IPS DF 6.9 (cell line): ENCODE measurements at regions not wholly inside any gene's neighbourhood (a gene's known extent, or its start where the extent isn't known, plus 50 kb on each side); places are given as distances from the start of the nearest gene placed in this dataset.

Experiments used
- DNase-seq: peaks from one replicate; pipeline ENCODE4 v3.0.0-alpha.2; 2013; ENCODE audit warnings: low read depth, low spot score
- H3K27ac ChIP-seq: one replicate; pipeline ENCODE4 v1.5.1; 2013; ENCODE audit warnings: low read length, control low read depth
- H3K27me3 ChIP-seq: 2 replicates; pipeline ENCODE4 v1.6.1; 2013; ENCODE audit warnings: mild to moderate bottlenecking, low read length; ENCODE audit not compliant: control insufficient read depth, insufficient read depth
- H3K36me3 ChIP-seq: 2 replicates; pipeline ENCODE4 v1.6.1; 2013; ENCODE audit warnings: low read length; ENCODE audit not compliant: control insufficient read depth, insufficient read depth
- H3K4me1 ChIP-seq: 2 replicates; pipeline ENCODE4 v1.6.1; 2013; ENCODE audit warnings: low read length; ENCODE audit not compliant: control insufficient read depth, insufficient read depth
- H3K4me3 ChIP-seq: 2 replicates; pipeline ENCODE4 v1.5.1; 2013; ENCODE audit warnings: mild to moderate bottlenecking, low read length
- H3K9me3 ChIP-seq: 2 replicates; pipeline ENCODE4 v1.6.1; 2013; ENCODE audit warnings: low read length, inconsistent platforms; ENCODE audit not compliant: control insufficient read depth, insufficient read depth
- WGBS: extraction: QIAGEN DNeasy Blood & Tissue Kit; methylation state at CpG from one replicate; pipeline ENCODE4 v1.1.7; 2013; ENCODE audit warnings: mixed read lengths, missing lambda C conversion rate; ENCODE audit not compliant: insufficient read length, insufficient coverage; 5-methylcytosine and 5-hydroxymethylcytosine counted together

DNA sequence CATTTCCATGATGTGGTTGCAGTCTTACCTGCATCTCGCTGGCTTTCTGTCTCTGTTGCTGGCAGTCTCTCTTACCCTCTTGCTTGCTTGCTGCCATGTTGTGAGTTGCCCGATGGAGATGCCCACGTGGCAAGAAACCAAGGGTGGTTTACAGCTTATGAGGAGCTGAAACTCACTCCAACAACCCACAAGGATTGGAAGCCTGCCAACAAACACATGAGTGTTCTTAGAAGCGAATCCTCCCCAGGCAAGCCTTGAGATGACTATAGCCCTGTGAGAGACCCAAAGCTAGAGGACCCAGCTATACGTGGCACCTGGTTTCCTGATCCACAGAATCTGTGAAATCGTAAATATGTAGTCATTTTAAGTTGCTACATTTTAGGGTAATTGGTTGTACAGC, 490.9 kb upstream of the ADAMTS9 start:
- no CpG with 5 or more reads among the region's 6 CpGs for WGBS
- H3K27ac ChIP-seq, result no peak overlapping the region
- no peaks in the 10 kb centered on the region for H3K4me1 ChIP-seq
- H3K27me3 ChIP-seq, result no peaks in the 10 kb centered on the region
- no peaks in the 10 kb centered on the region for H3K36me3 ChIP-seq
- no peaks in the 10 kb centered on the region for H3K9me3 ChIP-seq
- H3K4me3 ChIP-seq, result no peak overlapping the region
- no peak for DNase-seq

DNA sequence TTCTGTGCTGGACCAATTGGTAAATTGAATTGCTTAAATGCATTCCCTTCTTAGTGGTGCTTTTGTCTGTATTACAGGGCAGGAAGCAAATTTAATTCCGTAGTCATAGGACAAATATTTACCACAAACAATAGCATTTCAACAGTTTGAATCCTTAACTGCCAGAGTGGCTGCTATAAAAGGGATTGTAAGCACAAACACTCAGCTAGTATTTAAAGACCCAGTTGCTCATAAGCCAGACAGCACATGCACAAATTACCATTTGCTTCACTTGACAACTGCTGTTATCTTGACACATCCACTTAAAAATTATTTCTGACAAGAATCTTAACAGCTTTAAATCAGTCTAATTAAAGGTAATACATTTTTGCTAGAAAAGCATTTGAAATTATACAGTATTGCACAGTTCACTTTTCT, 490.2 kb upstream of the ADAMTS9 start:
- Histone ChIP-seq H3K27ac (no peak overlapping the region), H3K9me3 (no peaks in the 10 kb centered on the region), H3K27me3 (no peaks in the 10 kb centered on the region), H3K36me3 (no peaks in the 10 kb centered on the region), H3K4me1 (no peaks in the 10 kb centered on the region), H3K4me3 (no peak overlapping the region)
- WGBS, result no CpG with 5 or more reads among the region's 1 CpG
- DNase-seq, result no peak

DNA sequence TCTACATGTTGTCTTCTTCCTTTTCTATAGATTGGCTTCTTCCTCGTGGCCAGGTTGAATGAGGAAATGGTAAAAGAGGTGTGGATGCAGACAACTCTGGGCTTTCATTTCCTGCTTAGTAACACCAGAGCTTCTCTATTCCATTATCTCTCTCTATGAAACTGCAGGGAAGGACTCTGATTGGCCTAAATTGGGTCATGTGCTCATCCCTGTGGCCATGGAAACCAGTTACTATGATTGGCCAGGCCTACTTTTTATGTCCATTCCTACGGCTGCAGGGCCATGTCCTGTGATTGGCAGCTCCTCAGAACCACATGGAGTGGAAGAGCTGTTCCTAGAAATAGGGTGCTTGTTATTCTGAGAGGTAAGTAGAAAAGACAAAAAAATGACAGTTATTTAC, 486.9 kb upstream of the ADAMTS9 start:
- Histone ChIP-seq H3K27ac (no peak overlapping the region), H3K27me3 (no peaks in the 10 kb centered on the region), H3K9me3 (no peaks in the 10 kb centered on the region), H3K4me1 (no peaks in the 10 kb centered on the region), H3K36me3 (no peaks in the 10 kb centered on the region), H3K4me3 (no peak overlapping the region)
- DNase-seq, result no peak
- WGBS, result no CpG with 5 or more reads among the region's 2 CpGs

DNA sequence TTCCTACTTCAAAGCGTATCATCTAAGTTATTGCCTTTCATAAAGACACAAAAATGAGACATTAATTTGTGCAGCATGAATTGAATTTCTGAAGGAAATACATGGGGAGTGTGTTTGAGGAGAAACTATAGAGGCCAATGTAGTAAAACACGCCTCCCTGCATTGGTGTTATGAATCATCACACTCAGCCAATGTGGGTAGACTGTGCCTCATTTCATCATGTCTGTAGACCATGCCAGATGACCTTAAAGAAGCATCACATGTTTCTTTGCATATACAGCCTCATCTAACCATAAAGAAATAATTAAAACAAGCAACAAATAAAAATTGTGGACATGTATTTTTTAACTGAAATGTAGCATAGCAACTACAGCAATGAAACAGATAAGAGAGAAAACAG, 486.0 kb upstream of the ADAMTS9 start:
- no peaks in the 10 kb centered on the region for H3K4me1 ChIP-seq
- no peaks in the 10 kb centered on the region for H3K36me3 ChIP-seq
- no peak overlapping the region for H3K4me3 ChIP-seq
- H3K27me3 ChIP-seq, result no peaks in the 10 kb centered on the region
- no peaks in the 10 kb centered on the region for H3K9me3 ChIP-seq
- WGBS, result no CpG with 5 or more reads among the region's 2 CpGs
- H3K27ac ChIP-seq, result no peak overlapping the region
- no peak for DNase-seq

DNA sequence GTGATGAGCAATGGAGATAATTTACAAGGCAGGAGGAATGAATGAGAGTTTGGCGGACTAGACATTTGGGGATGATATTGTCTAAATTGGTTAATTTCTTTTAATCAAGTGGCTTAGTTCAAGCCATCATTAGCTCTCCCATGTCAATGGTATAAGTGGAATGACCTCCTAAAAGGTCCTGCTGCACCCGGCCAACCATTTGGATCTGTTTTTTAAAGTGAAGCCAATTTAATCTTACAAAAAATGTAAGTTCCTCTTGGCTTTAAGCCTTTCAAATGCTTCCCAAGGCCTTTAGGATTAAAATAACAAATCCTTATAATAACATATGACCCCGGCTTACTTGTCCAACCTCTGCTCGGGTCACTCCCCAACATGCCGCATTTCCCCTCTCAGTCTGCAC, 484.4 kb upstream of the ADAMTS9 start:
- WGBS, result no CpG with 5 or more reads among the region's 5 CpGs
- H3K27me3 ChIP-seq, result no peaks in the 10 kb centered on the region
- no peaks in the 10 kb centered on the region for H3K4me1 ChIP-seq
- H3K9me3 ChIP-seq, result no peaks in the 10 kb centered on the region
- no peak overlapping the region for H3K27ac ChIP-seq
- DNase-seq, result no peak
- H3K36me3 ChIP-seq, result no peaks in the 10 kb centered on the region
- no peak overlapping the region for H3K4me3 ChIP-seq

DNA sequence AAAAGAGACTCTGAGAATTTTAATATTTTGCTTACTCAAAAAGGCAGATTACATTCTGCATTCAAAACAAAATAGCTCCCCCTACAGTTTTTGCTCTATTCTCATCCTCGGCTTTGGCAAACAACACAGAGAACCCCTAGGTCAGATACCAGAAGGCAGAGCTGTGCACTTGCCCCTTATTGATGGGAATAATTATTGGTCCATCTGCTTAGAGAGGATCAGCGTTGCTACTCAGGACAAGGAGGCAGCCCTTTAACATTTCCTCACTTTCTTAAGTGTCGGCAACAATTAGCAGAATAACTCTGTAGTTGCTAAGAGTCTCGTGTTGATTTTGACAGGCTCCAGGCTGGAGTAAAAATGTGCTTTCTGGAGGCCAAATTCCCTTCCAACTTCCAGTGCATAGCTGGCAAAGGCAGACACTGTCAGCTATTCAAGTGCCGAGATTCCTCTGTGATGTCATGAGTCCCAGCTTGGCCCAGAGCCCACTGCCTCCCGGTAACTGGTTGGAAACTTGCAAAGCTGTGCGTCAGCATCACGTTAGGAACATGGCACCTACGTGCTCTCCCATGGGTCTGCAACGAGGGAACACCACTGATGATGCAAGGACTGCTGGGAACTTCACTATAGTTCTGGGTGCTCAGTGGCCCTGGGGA, 482.7 kb upstream of the ADAMTS9 start:
- Histone ChIP-seq H3K4me1 (no peaks in the 10 kb centered on the region), H3K9me3 (no peaks in the 10 kb centered on the region), H3K27ac (no peak overlapping the region), H3K4me3 (no peak overlapping the region), H3K36me3 (no peaks in the 10 kb centered on the region), H3K27me3 (no peaks in the 10 kb centered on the region)
- DNase-seq, result no peak
- WGBS, result no CpG with 5 or more reads among the region's 10 CpGs

DNA sequence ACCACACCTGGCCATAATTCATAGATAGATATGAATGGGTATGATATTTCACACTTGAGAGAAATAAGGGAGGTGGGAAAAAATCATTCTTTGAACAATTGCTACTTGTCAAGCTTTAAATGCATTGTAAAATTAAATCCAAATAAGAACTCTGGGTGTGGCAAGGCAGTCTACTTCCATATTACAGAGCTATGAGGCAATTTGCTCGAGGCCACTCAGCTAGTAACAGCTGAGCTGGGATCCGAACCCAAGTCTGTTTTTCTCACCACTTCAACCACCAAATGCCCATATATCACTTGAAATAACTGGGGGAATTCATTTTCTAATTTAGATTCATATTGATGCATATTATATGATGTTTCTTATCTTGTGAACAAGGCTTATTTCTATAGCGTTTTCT, 482.2 kb upstream of the ADAMTS9 start:
- WGBS, result no CpG with 5 or more reads among the region's 3 CpGs
- Histone ChIP-seq H3K4me1 (no peaks in the 10 kb centered on the region), H3K27ac (no peak overlapping the region), H3K27me3 (no peaks in the 10 kb centered on the region), H3K36me3 (no peaks in the 10 kb centered on the region), H3K9me3 (no peaks in the 10 kb centered on the region), H3K4me3 (no peak overlapping the region)
- DNase-seq, result no peak

DNA sequence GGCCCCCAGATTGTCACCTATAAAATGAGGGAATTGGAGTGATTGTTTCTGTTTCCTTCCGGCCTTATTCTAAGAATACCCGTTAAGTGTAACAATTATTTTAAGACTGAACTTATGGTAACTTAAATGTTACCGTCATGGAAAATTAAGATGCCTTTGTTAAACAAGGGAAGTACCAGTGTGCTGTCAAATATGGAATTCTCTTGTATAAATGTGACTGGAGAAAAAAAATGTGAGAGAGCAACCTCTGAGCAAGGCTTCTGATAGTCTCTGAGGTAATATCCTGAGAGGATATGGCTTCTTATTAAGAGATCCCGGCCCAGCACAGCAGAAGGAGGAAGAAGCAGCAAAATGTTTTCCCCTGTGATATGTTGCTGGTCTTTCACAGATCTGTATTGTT, 480.7 kb upstream of the ADAMTS9 start:
- Histone ChIP-seq H3K27ac (no peak overlapping the region), H3K9me3 (no peaks in the 10 kb centered on the region), H3K4me1 (no peaks in the 10 kb centered on the region), H3K4me3 (no peak overlapping the region), H3K36me3 (no peaks in the 10 kb centered on the region), H3K27me3 (no peaks in the 10 kb centered on the region)
- no peak for DNase-seq
- WGBS, result no CpG with 5 or more reads among the region's 4 CpGs

DNA sequence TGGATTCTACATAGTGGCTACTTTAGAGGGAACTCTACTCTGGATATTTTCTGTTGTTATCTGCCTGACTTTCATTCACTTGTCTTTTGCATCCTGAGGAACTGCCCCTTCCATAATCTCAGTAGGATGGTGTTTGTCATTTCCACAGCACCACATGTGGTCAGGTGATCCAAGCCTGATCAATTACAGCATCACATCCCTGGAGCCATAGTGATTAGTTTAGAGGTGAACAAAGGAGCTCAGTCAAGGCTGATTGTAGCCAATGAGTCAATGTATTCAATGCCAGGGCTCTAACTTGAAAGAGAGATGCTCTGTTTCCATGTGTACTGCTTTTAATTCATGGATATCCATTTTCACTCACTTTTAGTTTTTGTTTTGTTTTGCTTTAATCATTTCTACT, 478.7 kb upstream of the ADAMTS9 start:
- H3K9me3 ChIP-seq, result no peaks in the 10 kb centered on the region
- no peaks in the 10 kb centered on the region for H3K36me3 ChIP-seq
- no peaks in the 10 kb centered on the region for H3K4me1 ChIP-seq
- H3K4me3 ChIP-seq, result no peak overlapping the region
- H3K27me3 ChIP-seq, result no peaks in the 10 kb centered on the region
- H3K27ac ChIP-seq, result no peak overlapping the region
- DNase-seq, result no peak

DNA sequence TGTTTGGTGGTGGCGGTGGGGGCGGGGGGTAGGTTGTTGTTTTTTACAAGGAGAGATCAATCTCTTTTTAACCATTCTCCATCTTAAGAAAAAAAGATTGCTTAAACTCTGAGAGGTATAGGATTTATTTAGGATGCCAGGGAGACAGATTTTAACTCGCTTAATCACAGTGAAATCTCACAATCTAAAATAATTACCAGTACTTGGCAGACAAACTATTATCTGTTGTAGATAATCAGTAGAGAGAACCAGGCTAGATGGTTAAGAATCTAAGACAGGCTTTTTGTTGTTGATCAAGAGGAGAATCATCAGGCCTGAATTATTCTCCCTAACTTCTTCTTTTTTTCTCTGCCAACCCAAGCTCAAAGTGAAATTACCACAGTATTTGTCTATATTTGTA, 470.2 kb upstream of the ADAMTS9 start:
- no peaks in the 10 kb centered on the region for H3K36me3 ChIP-seq
- H3K4me1 ChIP-seq, result no peaks in the 10 kb centered on the region; the same call in 1 of the 2 replicates
- no CpG with 5 or more reads among the region's 3 CpGs for WGBS
- no peaks in the 10 kb centered on the region for H3K9me3 ChIP-seq
- no peak overlapping the region for H3K4me3 ChIP-seq
- H3K27me3 ChIP-seq, result no peaks in the 10 kb centered on the region
- H3K27ac ChIP-seq, result no peak overlapping the region
- DNase-seq, result no peak

DNA sequence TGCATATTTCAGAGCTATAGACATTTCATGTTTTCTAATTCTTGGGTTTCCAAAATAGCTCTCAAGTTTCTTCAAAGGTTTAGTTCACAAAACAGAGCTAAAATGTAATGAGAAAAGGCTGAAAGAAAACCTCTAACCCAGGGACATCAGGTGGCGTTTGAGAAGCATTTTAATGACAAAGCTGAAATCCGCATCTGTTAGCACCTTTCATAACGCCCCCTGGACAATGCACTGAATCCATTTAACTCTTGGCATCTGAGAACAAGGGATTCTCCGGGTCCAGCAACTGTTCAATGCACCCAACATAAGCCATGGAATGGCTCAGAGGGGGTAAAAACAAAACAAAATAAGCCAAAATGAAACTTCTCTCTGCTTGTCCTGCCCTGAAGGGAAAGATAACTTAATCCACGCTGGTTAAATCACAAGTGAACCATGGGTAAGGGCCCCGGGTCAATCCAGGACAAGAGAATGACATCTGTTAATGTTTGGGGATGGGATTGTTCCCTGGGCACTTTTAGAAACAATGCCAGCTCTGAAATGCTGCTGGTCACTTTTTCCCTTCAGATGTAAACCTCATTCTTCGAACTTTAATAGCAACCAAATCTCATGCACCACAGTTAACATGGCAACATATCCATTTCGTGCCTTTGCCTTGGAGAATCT, 466.2 kb upstream of the ADAMTS9 start:
- no peaks in the 10 kb centered on the region for H3K36me3 ChIP-seq
- no peaks in the 10 kb centered on the region for H3K27me3 ChIP-seq
- no peaks in the 10 kb centered on the region for H3K9me3 ChIP-seq
- H3K4me3 ChIP-seq, result no peak overlapping the region
- no peak overlapping the region for H3K27ac ChIP-seq
- H3K4me1 ChIP-seq, result no peaks in the 10 kb centered on the region; the same call in 1 of the 2 replicates
- no CpG with 5 or more reads among the region's 8 CpGs for WGBS
- DNase-seq, result no peak
